NCI-H2107 treated with DMSO at 0.1 percent for 48 hours (cell line): ENCODE measurements at regions not wholly inside any gene's neighbourhood (a gene's known extent, or its start where the extent isn't known, plus 50 kb on each side); places are given as distances from the start of the nearest gene placed in this dataset.

Experiments
- DNase-seq: peaks from one replicate; lab custom pipeline; 2025; ENCODE audit not compliant: unreplicated experiment; lab: John Stamatoyannopoulos, UW

DNA sequence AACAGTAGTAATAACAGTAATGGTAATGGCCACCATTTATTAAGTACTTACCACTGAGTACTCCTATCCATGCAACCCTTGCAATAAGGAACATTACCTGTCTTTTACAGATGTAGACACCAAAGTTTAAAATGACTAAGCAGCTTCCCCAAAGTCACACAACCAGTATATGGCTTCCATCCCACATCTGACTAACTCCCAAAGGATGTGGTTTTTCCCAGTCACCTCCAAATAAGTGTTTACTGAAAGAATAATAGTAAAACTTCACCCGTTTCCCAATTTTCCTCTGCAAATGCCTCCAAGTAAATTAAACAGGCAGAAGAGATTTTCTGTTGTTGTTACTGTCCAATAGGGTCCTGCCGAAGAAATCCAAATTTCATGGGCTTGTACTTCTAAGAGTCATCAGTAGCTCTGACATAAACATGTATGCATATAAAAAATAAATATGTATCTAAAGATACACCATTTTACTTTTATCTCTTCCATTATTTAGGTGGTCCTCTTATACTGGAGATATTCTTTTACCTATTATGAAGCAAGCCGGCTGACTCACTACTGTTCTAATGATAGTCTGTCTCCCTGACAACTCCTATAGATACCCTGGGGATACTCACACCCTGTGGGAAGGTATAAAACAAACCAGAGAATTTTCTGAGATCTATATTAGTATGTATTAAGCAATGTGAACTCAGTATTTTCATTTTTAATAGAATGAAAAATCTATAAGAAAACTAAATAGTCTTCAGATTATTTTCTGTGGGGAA lies 77.9 kb upstream of the ID4 start:
- no peak for DNase-seq

DNA sequence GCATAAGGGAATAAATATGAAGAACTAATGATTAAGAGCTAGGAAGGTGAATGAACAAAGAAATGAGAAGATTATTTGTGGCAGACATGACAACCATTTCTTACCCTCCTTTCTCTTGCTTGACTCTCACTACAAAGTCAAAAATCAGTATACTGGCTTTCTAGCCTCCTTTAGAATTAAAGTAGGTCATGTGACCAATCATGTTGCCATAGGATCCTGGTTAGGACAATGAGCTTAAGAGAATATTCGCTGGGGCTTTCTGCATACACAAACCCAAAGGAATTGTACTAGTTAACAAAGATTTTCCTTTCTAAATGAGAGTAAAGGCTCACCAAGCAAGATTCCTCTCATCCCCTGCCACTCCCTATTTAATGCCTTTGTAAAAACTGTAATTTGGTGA lies 76.0 kb upstream of the ID4 start:
- no peak for DNase-seq

- no peak for DNase-seq
These were observed 65.3 kb upstream of the ID4 start for GRCh38 chr6:19771753-19772336.

DNA sequence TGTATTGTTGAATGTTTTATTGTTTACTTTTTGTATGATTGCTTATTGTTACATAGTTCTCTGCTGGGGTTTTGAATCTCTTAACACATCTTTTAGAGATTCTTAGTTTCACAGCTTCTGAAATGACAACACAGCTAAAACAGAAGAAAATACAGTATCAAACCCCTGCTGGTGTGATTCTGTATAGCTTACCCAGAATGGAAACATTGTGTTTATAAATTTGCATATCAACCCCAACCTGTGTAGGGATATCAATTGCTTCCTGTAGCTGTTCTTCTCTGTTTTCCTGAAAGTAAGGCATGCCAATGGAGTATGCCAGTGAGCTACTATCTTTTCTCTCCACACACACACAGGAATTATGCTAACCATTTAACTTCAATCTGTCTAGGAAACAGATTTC lies 64.3 kb upstream of the ID4 start:
- no peak for DNase-seq

DNA sequence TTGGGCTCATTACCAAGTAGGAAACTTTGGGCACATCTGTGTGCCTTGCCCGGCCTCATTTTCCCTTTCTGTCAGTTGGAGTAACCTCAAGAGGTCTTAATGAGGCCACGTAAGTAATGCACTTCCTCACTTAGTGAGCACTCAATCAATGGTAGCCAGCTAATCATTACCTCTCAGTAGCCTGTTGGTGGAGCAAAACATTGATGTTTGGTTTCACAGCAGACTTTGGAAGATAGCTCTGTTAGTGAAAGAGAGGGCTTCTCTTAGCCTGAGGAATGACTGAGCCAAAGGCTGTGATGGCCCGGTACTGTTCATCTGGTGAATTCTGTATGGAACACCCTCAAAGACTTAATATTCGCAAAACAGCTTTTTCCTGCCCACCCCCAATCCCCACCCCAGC lies 55.9 kb upstream of the ID4 start:
- DNase-seq, result no peak

GRCh38 chr6:19782588-19782987 lies 54.6 kb upstream of the ID4 start:
- DNase-seq, result no peak
